ENCODE measurements at regions not wholly inside any gene's neighbourhood (a gene's known extent, or its start where the extent isn't known, plus 50 kb on each side); places are given as distances from the start of the nearest gene placed in this dataset.

DNA sequence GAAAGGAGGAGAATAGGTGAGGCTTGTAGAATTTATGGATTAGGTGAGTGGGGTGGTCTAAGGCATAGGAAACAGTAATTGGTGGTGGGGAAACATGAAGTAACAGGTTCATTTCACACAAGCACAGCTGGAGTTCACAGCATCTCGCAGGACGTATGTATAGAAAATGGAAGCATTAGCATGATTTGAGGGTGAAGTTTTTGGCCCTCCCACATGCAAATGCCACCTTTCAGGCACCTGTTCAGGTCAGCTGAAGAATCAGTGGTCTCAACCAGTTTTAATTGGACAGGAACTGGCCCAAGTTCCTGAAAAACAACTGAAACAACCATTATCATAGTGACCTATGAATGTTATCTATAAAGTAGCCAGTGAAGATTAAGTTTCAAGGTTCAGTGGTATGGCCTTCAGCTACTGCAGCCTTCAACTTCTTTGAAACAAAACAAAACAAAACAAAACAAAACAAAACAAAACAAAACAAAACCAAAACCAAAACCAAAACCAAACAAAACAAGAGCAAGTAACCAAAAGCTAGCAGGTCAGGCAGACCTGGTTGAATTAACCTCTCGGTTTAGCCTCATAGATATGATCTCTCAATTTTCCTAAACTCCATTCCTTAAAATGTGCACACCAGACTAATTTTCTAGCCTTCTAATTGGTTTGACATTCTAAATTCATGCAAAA, 102.1 kb upstream of the SPHKAP start:
- Histone ChIP-seq H4K20me1 (ENCODE audit: insufficient read depth, low read length) (no peaks in the 10 kb centered on the region), H3K79me2 (ENCODE audit: insufficient read depth, low read length) (no peaks in the 10 kb centered on the region), H3K36me3 (replicated peaks in 1 of 2; ENCODE audit: control insufficient read depth in 1 of 2, insufficient read depth in 2 of 2, low read length in 2 of 2) (no peaks in the 10 kb centered on the region), H3K4me2 (replicated peaks; ENCODE audit: extremely low read depth, low read length, poor library complexity, severe bottlenecking) (no peak overlapping the region), H3K27me3 (ENCODE audit: control insufficient read depth in 2 of 2, insufficient read depth in 2 of 2, low read length in 2 of 2) (no peaks in the 10 kb centered on the region), H3K27ac (ENCODE audit: low read depth in 1 of 2, low read length in 2 of 2) (no peak overlapping the region), H3K9ac (ENCODE audit: insufficient read depth, low read length, poor library complexity, severe bottlenecking) (no peak overlapping the region), H3K4me3 (replicated peaks in 1 of 3; ENCODE audit: low read depth in 2 of 3, low read length in 3 of 3) (no peak overlapping the region), H3K9me3 (replicated peaks in 1 of 2; ENCODE audit: control insufficient read depth in 1 of 2, insufficient read depth in 1 of 2, low read length in 2 of 2) (peaks cover 0 to 3% of the 10 kb centered on the region in 2 donors), H2AFZ (ENCODE audit: insufficient read depth, low read depth, low read length, poor library complexity, severe bottlenecking) (no peak overlapping the region), H3K4me1 (ENCODE audit: control insufficient read depth in 1 of 2, insufficient read depth in 2 of 2, low read length in 2 of 2) (no peaks in the 10 kb centered on the region)
- no peak overlapping the region for H3K4me3 Mint-ChIP-seq
- no peak overlapping the region for H3K27ac Mint-ChIP-seq
- no peak for DNase-seq
- no peaks in the 10 kb centered on the region for H3K36me3 Mint-ChIP-seq
- H3K27me3 Mint-ChIP-seq (ENCODE audit: low read depth in 3 of 3) = no peaks in the 10 kb centered on the region
- H3K4me1 Mint-ChIP-seq = no peaks in the 10 kb centered on the region
- peaks cover 0 to 11% (median 2%) of the 10 kb centered on the region in 7 donors for H3K9me3 Mint-ChIP-seq
- TF ChIP-seq, protein P1, sequence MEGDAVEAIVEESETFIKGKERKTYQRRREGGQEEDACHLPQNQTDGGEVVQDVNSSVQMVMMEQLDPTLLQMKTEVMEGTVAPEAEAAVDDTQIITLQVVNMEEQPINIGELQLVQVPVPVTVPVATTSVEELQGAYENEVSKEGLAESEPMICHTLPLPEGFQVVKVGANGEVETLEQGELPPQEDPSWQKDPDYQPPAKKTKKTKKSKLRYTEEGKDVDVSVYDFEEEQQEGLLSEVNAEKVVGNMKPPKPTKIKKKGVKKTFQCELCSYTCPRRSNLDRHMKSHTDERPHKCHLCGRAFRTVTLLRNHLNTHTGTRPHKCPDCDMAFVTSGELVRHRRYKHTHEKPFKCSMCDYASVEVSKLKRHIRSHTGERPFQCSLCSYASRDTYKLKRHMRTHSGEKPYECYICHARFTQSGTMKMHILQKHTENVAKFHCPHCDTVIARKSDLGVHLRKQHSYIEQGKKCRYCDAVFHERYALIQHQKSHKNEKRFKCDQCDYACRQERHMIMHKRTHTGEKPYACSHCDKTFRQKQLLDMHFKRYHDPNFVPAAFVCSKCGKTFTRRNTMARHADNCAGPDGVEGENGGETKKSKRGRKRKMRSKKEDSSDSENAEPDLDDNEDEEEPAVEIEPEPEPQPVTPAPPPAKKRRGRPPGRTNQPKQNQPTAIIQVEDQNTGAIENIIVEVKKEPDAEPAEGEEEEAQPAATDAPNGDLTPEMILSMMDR (IDR thresholded peaks at IDR 0.05) = no peak
- 81% methylated on average over 3 of the region's 3 CpGs for WGBS (ENCODE audit: insufficient coverage)
- intact Hi-C loops (cut with micrococcal nuclease) = no loop called here

DNA sequence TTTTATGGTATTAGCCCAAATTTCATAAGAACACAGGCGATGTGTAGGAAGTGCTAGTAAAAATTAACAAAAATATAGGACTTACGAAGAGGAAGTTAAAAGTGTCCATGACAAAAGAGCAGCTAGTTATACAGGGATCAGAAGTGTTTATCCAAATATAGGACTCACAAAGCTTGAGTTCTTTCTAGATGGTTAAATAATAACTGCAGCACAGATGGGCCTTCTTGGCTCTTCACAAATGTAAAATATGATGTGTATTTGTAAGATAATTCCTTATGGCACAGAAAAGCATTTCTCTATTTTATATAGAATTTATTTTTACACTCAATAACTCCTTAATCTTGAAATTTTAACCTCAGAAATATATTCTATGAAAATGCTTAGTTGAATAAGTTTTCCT, 100.9 kb upstream of the SPHKAP start:
- H3K4me3 ChIP-seq (replicated peaks in 1 of 3; ENCODE audit: low read depth in 2 of 3, low read length in 3 of 3) = no peak overlapping the region
- intact Hi-C loops (cut with micrococcal nuclease) = no loop called here
- H3K9ac ChIP-seq (ENCODE audit: insufficient read depth, low read length, poor library complexity, severe bottlenecking) = no peak overlapping the region
- TF ChIP-seq, protein P1 (IDR thresholded peaks at IDR 0.05) = no peak
- H3K9me3 ChIP-seq (replicated peaks in 1 of 2; ENCODE audit: control insufficient read depth in 1 of 2, insufficient read depth in 1 of 2, low read length in 2 of 2) = peaks cover 0 to under 1% of the 10 kb centered on the region in 2 donors
- H3K27me3 ChIP-seq (ENCODE audit: control insufficient read depth in 2 of 2, insufficient read depth in 2 of 2, low read length in 2 of 2) = no peaks in the 10 kb centered on the region
- H2AFZ ChIP-seq (ENCODE audit: insufficient read depth, low read depth, low read length, poor library complexity, severe bottlenecking) = no peak overlapping the region
- H3K27ac Mint-ChIP-seq = no peak overlapping the region
- H3K4me3 Mint-ChIP-seq = no peak overlapping the region
- H3K27me3 Mint-ChIP-seq (ENCODE audit: low read depth in 3 of 3) = no peaks in the 10 kb centered on the region
- H3K4me2 ChIP-seq (replicated peaks; ENCODE audit: extremely low read depth, low read length, poor library complexity, severe bottlenecking) = no peak overlapping the region
- H3K4me1 Mint-ChIP-seq = no peaks in the 10 kb centered on the region
- no peaks in the 10 kb centered on the region for H3K36me3 ChIP-seq (replicated peaks in 1 of 2; ENCODE audit: control insufficient read depth in 1 of 2, insufficient read depth in 2 of 2, low read length in 2 of 2)
- peaks cover 0 to 7% (median 2%) of the 10 kb centered on the region in 7 donors for H3K9me3 Mint-ChIP-seq
- no peaks in the 10 kb centered on the region for H3K36me3 Mint-ChIP-seq
- H4K20me1 ChIP-seq (ENCODE audit: insufficient read depth, low read length) = no peaks in the 10 kb centered on the region
- no peaks in the 10 kb centered on the region for H3K79me2 ChIP-seq (ENCODE audit: insufficient read depth, low read length)
- no peak for DNase-seq
- no CpG with 5 or more reads among the region's 2 CpGs for WGBS (ENCODE audit: insufficient coverage)
- no peak overlapping the region for H3K27ac ChIP-seq (ENCODE audit: low read depth in 1 of 2, low read length in 2 of 2)
- H3K4me1 ChIP-seq (ENCODE audit: control insufficient read depth in 1 of 2, insufficient read depth in 2 of 2, low read length in 2 of 2) = no peaks in the 10 kb centered on the region

Data from CD14-positive monocyte (primary cell).